WTC11 (cell line): ENCODE measurements at regions not wholly inside any gene's neighbourhood (a gene's known extent, or its start where the extent isn't known, plus 50 kb on each side); places are given as distances from the start of the nearest gene placed in this dataset.

Experiments
- ATAC-seq: fragments of 200-7000 bp; cut with Tn5 transposase; 2 replicates; pipeline ENCODE4 v1.10.0; 2021; ENCODE audit warnings: mild to moderate bottlenecking, moderate library complexity
- CTCF ChIA-PET: fragments of 300-600 bp; sonication (Branson Sonifier 250); formaldehyde crosslinking; loops from one replicate; lab custom pipeline; 2021; ENCODE audit warnings: antibody characterized with exemption; lab: Charles Lee
- POLR2A ChIA-PET: fragments of 350-600 bp; sonication (Branson Sonifier 250); formaldehyde crosslinking; loops from one replicate; lab custom pipeline; 2021; ENCODE audit warnings: antibody characterized with exemption; lab: Charles Lee
- DNase-seq: peaks from one replicate; pipeline ENCODE4 v3.0.0; 2021; ENCODE audit warnings: low spot score
- H3K27ac Mint-ChIP-seq: 2 replicates; pipeline ENCODE4 v1.8.0; 2021; ENCODE audit warnings: mixed read lengths
- H3K27me3 Mint-ChIP-seq: 2 replicates; pipeline ENCODE4 v1.8.0; 2021; ENCODE audit warnings: low read depth, mild to moderate bottlenecking, moderate library complexity, mixed read lengths
- H3K36me3 Mint-ChIP-seq: 2 replicates; pipeline ENCODE4 v1.8.0; 2021; ENCODE audit warnings: mixed read lengths
- H3K4me1 Mint-ChIP-seq: 2 replicates; pipeline ENCODE4 v1.8.0; 2022; ENCODE audit warnings: mixed read lengths
- H3K4me3 Mint-ChIP-seq: 2 replicates; pipeline ENCODE4 v1.8.0; 2021; ENCODE audit warnings: mild to moderate bottlenecking, moderate library complexity, mixed read lengths
- H3K9me3 Mint-ChIP-seq: 2 replicates; pipeline ENCODE4 v1.8.0; 2021; ENCODE audit warnings: mixed read lengths
- ARID4B ChIP-seq: sonication (generic); formaldehyde crosslinking; IDR thresholded peaks from 2 replicates; pipeline ENCODE4 v1.8.0; 2023; ENCODE audit warnings: missing genetic modification reagents, mild to moderate bottlenecking, borderline replicate concordance
- ATF3 ChIP-seq: sonication (generic); formaldehyde crosslinking; conservative IDR thresholded peaks from 2 replicates; pipeline ENCODE4 v1.8.1; 2022; ENCODE audit warnings: mild to moderate bottlenecking, missing genetic modification reagents
- CBFB ChIP-seq: sonication (generic); formaldehyde crosslinking; IDR thresholded peaks from 2 replicates; pipeline ENCODE4 v1.8.1; 2022; ENCODE audit warnings: mild to moderate bottlenecking, low read depth, missing genetic modification reagents
- CREB1 ChIP-seq: sonication (generic); formaldehyde crosslinking; IDR thresholded peaks from 2 replicates; pipeline ENCODE4 v1.8.0; 2023; ENCODE audit warnings: mild to moderate bottlenecking, missing genetic modification reagents
- CREM ChIP-seq: sonication (generic); formaldehyde crosslinking; IDR thresholded peaks from 2 replicates; pipeline ENCODE4 v1.8.1; 2022; ENCODE audit warnings: mild to moderate bottlenecking, missing genetic modification reagents, moderate library complexity
- E2F5 ChIP-seq: sonication (generic); formaldehyde crosslinking; IDR thresholded peaks from 2 replicates; pipeline ENCODE4 v1.8.1; 2022; ENCODE audit warnings: mild to moderate bottlenecking, moderate library complexity, missing genetic modification reagents
- EMX1 ChIP-seq: fragments of 250-450 bp; sonication (Bioruptor Pico); IDR thresholded peaks from 2 replicates; pipeline ENCODE4 v1.8.0; 2021; ENCODE audit warnings: mild to moderate bottlenecking
- FOXP1 ChIP-seq: sonication (generic); formaldehyde crosslinking; IDR thresholded peaks from 2 replicates; pipeline ENCODE4 v1.8.0; 2022; ENCODE audit warnings: missing genetic modification reagents, mild to moderate bottlenecking, moderate library complexity, borderline replicate concordance
- GABPB1 ChIP-seq: sonication (generic); formaldehyde crosslinking; IDR thresholded peaks from 2 replicates; pipeline ENCODE4 v1.8.1; 2023; ENCODE audit warnings: mild to moderate bottlenecking, missing genetic modification reagents
- GRHL2 ChIP-seq: fragments of 250-450 bp; sonication (Bioruptor Pico); IDR thresholded peaks from 2 replicates; pipeline ENCODE4 v1.8.0; 2022; ENCODE audit warnings: mild to moderate bottlenecking, moderate library complexity; ENCODE audit not compliant: insufficient replicate concordance, severe bottlenecking
- HMGA2 ChIP-seq: fragments of 250-450 bp; sonication (Bioruptor Pico); IDR thresholded peaks from 2 replicates; pipeline ENCODE4 v1.4.0; 2021; ENCODE audit warnings: mild to moderate bottlenecking, moderate library complexity
- MYBL2 ChIP-seq: sonication (generic); formaldehyde crosslinking; IDR thresholded peaks from 2 replicates; pipeline ENCODE4 v1.8.1; 2023; ENCODE audit warnings: mild to moderate bottlenecking, moderate library complexity, missing genetic modification reagents
- NFATC4 ChIP-seq: fragments of 250-450 bp; sonication (Bioruptor Pico); IDR thresholded peaks from 2 replicates; pipeline ENCODE4 v1.9.0; 2021; ENCODE audit warnings: mild to moderate bottlenecking
- NR2C2 ChIP-seq: sonication (generic); formaldehyde crosslinking; IDR thresholded peaks from 2 replicates; pipeline ENCODE4 v1.8.0; 2022; ENCODE audit warnings: mild to moderate bottlenecking, missing genetic modification reagents
- NR3C1 ChIP-seq: sonication (generic); formaldehyde crosslinking; conservative IDR thresholded peaks from 2 replicates; pipeline ENCODE4 v1.8.1; 2023; ENCODE audit warnings: low read depth, mild to moderate bottlenecking, missing genetic modification reagents
- RELA ChIP-seq: sonication (generic); formaldehyde crosslinking; IDR thresholded peaks from 2 replicates; pipeline ENCODE4 v1.8.1; 2022; ENCODE audit warnings: missing genetic modification reagents, mild to moderate bottlenecking, borderline replicate concordance
- STAT6 ChIP-seq: sonication (generic); formaldehyde crosslinking; conservative IDR thresholded peaks from 2 replicates; pipeline ENCODE4 v1.8.1; 2023; ENCODE audit warnings: mild to moderate bottlenecking, low read depth, missing genetic modification reagents, moderate library complexity
- TP53 ChIP-seq: sonication (generic); formaldehyde crosslinking; IDR thresholded peaks from 2 replicates; pipeline ENCODE4 v1.8.1; 2023; ENCODE audit warnings: mild to moderate bottlenecking, missing genetic modification reagents
- ZBTB21 ChIP-seq: sonication (generic); formaldehyde crosslinking; IDR thresholded peaks from 2 replicates; pipeline ENCODE4 v1.8.1; 2023; ENCODE audit warnings: mild to moderate bottlenecking, missing genetic modification reagents, borderline replicate concordance
- ZMAT4 ChIP-seq: fragments of 250-450 bp; sonication (Bioruptor Pico); IDR thresholded peaks from 2 replicates; pipeline ENCODE4 v1.9.0; 2021; ENCODE audit warnings: mild to moderate bottlenecking
- TF ChIP-seq, protein P1 (sequence below): sonication (generic); formaldehyde crosslinking; IDR thresholded peaks from 2 replicates; pipeline ENCODE4 v1.8.1; 2022; ENCODE audit warnings: missing genetic modification reagents, borderline replicate concordance
- TF ChIP-seq, protein P2 (sequence below): sonication (generic); formaldehyde crosslinking; IDR thresholded peaks from 2 replicates; pipeline ENCODE4 v1.8.0; 2022; ENCODE audit warnings: mild to moderate bottlenecking, missing genetic modification reagents
- TF ChIP-seq, protein P3 (sequence below): sonication (generic); formaldehyde crosslinking; IDR thresholded peaks from 2 replicates; pipeline ENCODE4 v1.8.0; 2022; ENCODE audit warnings: mild to moderate bottlenecking, missing genetic modification reagents

- TF ChIP-seq STAT6 (CRISPR knock-in tag) (no peak), RELA (CRISPR knock-in tag) (no peak), NFATC4 (CRISPR knock-in tag) (no peak), GABPB1 (CRISPR knock-in tag) (no peak), TP53 (no peak), ZMAT4 (no peak), E2F5 (CRISPR knock-in tag) (no peak), CREB1 (CRISPR knock-in tag) (no peak), ATF3 (CRISPR knock-in tag) (no peak), MYBL2 (CRISPR knock-in tag) (no peak), HMGA2 (no peak)
- TF ChIP-seq, protein P1, sequence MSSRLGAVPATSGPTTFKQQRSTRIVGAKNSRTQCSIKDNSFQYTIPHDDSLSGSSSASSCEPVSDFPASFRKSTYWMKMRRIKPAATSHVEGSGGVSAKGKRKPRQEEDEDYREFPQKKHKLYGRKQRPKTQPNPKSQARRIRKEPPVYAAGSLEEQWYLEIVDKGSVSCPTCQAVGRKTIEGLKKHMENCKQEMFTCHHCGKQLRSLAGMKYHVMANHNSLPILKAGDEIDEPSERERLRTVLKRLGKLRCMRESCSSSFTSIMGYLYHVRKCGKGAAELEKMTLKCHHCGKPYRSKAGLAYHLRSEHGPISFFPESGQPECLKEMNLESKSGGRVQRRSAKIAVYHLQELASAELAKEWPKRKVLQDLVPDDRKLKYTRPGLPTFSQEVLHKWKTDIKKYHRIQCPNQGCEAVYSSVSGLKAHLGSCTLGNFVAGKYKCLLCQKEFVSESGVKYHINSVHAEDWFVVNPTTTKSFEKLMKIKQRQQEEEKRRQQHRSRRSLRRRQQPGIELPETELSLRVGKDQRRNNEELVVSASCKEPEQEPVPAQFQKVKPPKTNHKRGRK (CRISPR knock-in tag) = no peak
- TF ChIP-seq, protein P2, sequence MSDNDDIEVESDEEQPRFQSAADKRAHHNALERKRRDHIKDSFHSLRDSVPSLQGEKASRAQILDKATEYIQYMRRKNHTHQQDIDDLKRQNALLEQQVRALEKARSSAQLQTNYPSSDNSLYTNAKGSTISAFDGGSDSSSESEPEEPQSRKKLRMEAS (CRISPR knock-in tag) = no peak
- TF ChIP-seq, all 79 proteins: peak for 0
Measured at GRCh38 chr12:58745348-58746125, 174.8 kb downstream of the LRIG3 start (continued).

DNA sequence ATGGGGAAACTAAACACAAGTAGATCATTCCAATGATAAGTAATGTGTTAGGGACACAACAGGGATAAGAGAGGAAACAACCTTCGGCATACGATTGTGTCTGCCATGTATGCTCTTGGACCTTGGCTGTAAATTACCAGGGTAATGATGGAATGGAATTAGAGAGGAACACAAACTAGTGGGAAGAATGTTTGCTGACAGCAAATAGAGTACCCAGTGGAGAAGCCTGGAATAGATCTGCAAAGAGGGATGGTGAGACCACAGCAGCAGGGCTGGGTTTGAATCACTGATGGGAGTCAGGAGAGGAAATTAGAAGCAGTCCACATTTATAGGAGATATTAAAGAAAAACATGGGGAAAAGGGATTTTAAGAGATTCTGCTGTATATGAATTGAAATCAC lies 172.8 kb downstream of the LRIG3 start:
- Mint-ChIP-seq H3K4me1 (peaks cover 16% of the 10 kb centered on the region), H3K36me3 (no peaks in the 10 kb centered on the region), H3K27me3 (no peaks in the 10 kb centered on the region), H3K27ac (no peak overlapping the region), H3K9me3 (peaks cover 4% of the 10 kb centered on the region; the same call in 1 of the 2 replicates), H3K4me3 (no peak overlapping the region)
- ChIA-PET POLR2A (no interaction called here), CTCF (no interaction called here)
- ATAC-seq (no peak), DNase-seq (no peak)
- TF ChIP-seq ZBTB21 (no peak), CBFB (CRISPR knock-in tag) (no peak), NR3C1 (CRISPR knock-in tag) (no peak), NR2C2 (CRISPR knock-in tag) (no peak), FOXP1 (CRISPR knock-in tag) (no peak), CREM (CRISPR knock-in tag) (no peak), MYBL2 (CRISPR knock-in tag) (no peak), EMX1 (CRISPR knock-in tag) (no peak), ARID4B (CRISPR knock-in tag) (no peak), GRHL2 (CRISPR knock-in tag) (no peak)
- TF ChIP-seq, protein P3, sequence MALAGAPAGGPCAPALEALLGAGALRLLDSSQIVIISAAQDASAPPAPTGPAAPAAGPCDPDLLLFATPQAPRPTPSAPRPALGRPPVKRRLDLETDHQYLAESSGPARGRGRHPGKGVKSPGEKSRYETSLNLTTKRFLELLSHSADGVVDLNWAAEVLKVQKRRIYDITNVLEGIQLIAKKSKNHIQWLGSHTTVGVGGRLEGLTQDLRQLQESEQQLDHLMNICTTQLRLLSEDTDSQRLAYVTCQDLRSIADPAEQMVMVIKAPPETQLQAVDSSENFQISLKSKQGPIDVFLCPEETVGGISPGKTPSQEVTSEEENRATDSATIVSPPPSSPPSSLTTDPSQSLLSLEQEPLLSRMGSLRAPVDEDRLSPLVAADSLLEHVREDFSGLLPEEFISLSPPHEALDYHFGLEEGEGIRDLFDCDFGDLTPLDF = no peak
